C4-2B (cell line): ENCODE measurements at regions not wholly inside any gene's neighbourhood (a gene's known extent, or its start where the extent isn't known, plus 50 kb on each side); places are given as distances from the start of the nearest gene placed in this dataset.
"Not testable (repeated sequence)": the region's sequence is repeated elsewhere in the genome, so short reads cannot be mapped to it uniquely, and the experiment has no call there.

Source experiments
- H3K27ac ChIP-seq: fragments of 450-650 bp; 2 replicates; pipeline ENCODE4 v1.5.1; 2017
- CTCF ChIP-seq: fragments of 450-650 bp; conservative IDR thresholded peaks from 2 replicates; pipeline ENCODE4 v1.5.1; 2017; ENCODE audit warnings: mild to moderate bottlenecking
- ZFX ChIP-seq: fragments of 450-650 bp; IDR thresholded peaks from 2 replicates; pipeline ENCODE4 v1.6.1; 2017

- no peak for TF ChIP-seq CTCF
- no peak for TF ChIP-seq ZFX
Observed at GRCh38 chr12:40431169-40431568, 206.4 kb downstream of the LRRK2 start.

GRCh38 chr12:40435251-40435650 is 210.5 kb downstream of the LRRK2 start:
- H3K27ac ChIP-seq, result no peak overlapping the region
- TF ChIP-seq ZFX (no peak), CTCF (no peak)

More at GRCh38 chr12:40431169-40431568, 206.4 kb downstream of the LRRK2 start:
- H3K27ac ChIP-seq, result no peak overlapping the region

- no peak for TF ChIP-seq ZFX
- TF ChIP-seq CTCF, result no peak
- no peak overlapping the region for H3K27ac ChIP-seq
Observed at GRCh38 chr12:40435951-40436350, 211.2 kb downstream of the LRRK2 start.

- TF ChIP-seq CTCF (no peak), ZFX (no peak)
- H3K27ac ChIP-seq, result no peak overlapping the region
Observed at GRCh38 chr12:40436564-40436963, 211.8 kb downstream of the LRRK2 start.

- no peak for TF ChIP-seq CTCF
- TF ChIP-seq ZFX, result no peak
- no peak overlapping the region for H3K27ac ChIP-seq
Observed at GRCh38 chr12:40439771-40440492, 215.1 kb downstream of the LRRK2 start.

GRCh38 chr12:40444174-40444573 is 219.4 kb downstream of the LRRK2 start:
- TF ChIP-seq ZFX (no peak), CTCF (no peak)
- no peak overlapping the region for H3K27ac ChIP-seq

- no peak overlapping the region for H3K27ac ChIP-seq
- TF ChIP-seq ZFX (no peak), CTCF (peak; percentile 64)
Observed at GRCh38 chr12:40446385-40446784, 221.6 kb downstream of the LRRK2 start.

- not testable (repeated sequence) for H3K27ac ChIP-seq
Observed at GRCh38 chr12:40448523-40448922, 223.7 kb downstream of the LRRK2 start.
